ENCODE measurements at regions not wholly inside any gene's neighbourhood (a gene's known extent, or its start where the extent isn't known, plus 50 kb on each side); places are given as distances from the start of the nearest gene placed in this dataset.
"Not testable (repeated sequence)": the region's sequence is repeated elsewhere in the genome, so short reads cannot be mapped to it uniquely, and the experiment has no call there.

DNA sequence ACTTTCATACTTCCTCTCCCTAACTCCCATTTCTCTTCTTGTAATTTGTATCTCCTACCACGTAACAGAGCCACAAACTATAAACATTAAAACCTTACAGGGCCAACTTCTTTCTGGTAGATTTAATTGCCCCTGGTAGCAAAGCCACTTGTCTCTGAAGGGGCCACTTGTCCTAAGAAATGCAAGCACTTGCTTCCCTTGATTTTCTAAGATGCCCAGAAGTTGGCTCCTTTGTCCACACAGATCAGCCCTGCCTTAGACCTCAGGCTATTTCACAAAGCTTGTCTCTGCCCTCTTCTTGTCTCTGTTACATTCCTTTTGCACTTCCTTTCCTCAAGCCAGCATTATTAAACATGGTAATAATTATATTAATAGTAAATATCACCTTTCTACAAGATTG lies 80.6 kb upstream of the CXXC4 start:
- DNase-seq, result no peak
- no peak overlapping the region for H3K4me3 ChIP-seq
- intact Hi-C loops (cut with DNase I; ENCODE audit: low total_unique reads), result no loop called here
- no peaks in the 10 kb centered on the region for H3K9me3 ChIP-seq
- TF ChIP-seq POLR2AphosphoS5 (IDR thresholded peaks at IDR 0.05) (no peak), POLR2A (IDR thresholded peaks at IDR 0.05) (no peak)
- TF ChIP-seq, protein P1, sequence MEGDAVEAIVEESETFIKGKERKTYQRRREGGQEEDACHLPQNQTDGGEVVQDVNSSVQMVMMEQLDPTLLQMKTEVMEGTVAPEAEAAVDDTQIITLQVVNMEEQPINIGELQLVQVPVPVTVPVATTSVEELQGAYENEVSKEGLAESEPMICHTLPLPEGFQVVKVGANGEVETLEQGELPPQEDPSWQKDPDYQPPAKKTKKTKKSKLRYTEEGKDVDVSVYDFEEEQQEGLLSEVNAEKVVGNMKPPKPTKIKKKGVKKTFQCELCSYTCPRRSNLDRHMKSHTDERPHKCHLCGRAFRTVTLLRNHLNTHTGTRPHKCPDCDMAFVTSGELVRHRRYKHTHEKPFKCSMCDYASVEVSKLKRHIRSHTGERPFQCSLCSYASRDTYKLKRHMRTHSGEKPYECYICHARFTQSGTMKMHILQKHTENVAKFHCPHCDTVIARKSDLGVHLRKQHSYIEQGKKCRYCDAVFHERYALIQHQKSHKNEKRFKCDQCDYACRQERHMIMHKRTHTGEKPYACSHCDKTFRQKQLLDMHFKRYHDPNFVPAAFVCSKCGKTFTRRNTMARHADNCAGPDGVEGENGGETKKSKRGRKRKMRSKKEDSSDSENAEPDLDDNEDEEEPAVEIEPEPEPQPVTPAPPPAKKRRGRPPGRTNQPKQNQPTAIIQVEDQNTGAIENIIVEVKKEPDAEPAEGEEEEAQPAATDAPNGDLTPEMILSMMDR (IDR thresholded peaks at IDR 0.05 in 8 of 11, conservative IDR thresholded peaks at IDR 0.05 in 3 of 11), result no peak
- no peaks in the 10 kb centered on the region for H3K4me1 ChIP-seq
- no peaks in the 10 kb centered on the region for H3K36me3 ChIP-seq
- no peak overlapping the region for H3K27ac ChIP-seq
- WGBS, 5 donors, result 63 to 84% (median 70%) methylated on average over 1 of the region's 1 CpG
- H3K27me3 ChIP-seq (replicated peaks in 1 of 7), result no peaks in the 10 kb centered on the region

DNA sequence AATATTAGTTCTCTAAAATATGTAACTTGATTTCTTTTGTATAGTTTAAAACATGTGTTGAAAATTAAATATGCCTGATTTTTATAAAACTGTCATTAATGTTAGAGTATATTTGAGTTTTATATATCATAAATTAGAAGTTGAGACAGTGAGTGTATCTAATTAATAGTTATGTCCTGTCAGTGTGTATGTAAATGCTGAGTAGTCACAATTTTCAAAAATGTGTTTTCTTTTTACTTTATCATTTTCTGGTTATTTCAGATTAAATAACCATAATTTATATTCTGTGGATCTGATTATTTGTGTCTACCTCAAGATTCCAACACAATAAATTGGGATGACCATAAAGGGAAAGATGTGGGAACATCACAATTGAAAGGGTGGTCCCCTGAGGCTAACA lies 82.7 kb upstream of the CXXC4 start:
- intact Hi-C loops (cut with DNase I; ENCODE audit: low total_unique reads), result no loop called here
- TF ChIP-seq POLR2A (IDR thresholded peaks at IDR 0.05) (no peak), POLR2AphosphoS5 (IDR thresholded peaks at IDR 0.05) (no peak)
- TF ChIP-seq, protein P1 (IDR thresholded peaks at IDR 0.05 in 8 of 11, conservative IDR thresholded peaks at IDR 0.05 in 3 of 11), result no peak
- H3K27me3 ChIP-seq (replicated peaks in 1 of 7), result no peaks in the 10 kb centered on the region

DNA sequence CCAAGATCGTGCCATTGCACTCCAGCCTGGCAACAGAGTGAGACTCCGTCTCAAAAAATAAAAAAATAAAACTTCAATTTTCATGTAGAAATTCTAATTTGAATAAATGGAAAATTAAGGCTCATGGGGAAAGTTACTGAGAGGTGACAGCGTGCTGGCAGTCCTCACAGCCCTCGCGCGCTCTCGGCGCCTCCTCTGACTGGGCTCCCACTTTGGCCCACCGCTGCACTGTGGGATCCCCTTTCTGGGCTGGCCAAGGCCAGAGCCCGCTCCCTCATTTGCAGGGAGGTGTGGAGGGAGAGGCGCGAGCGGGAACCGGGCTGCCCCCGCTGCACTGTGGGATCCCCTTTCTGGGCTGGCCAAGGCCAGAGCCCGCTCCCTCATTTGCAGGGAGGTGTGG lies 86.8 kb upstream of the CXXC4 start:
- intact Hi-C loops (cut with DNase I; ENCODE audit: low total_unique reads), result not testable (repeated sequence)
- 93 to 95% (median 94%) methylated on average over 10 to 14 of the region's 16 CpGs for WGBS, 5 donors

More for the DNA sequence above, 82.7 kb upstream of the CXXC4 start:
- no peak overlapping the region for H3K27ac ChIP-seq
- H3K9me3 ChIP-seq, result peaks cover 0 to 4% (median 0%) of the 10 kb centered on the region in 8 donors
- no peak overlapping the region for H3K4me3 ChIP-seq
- H3K36me3 ChIP-seq, result no peaks in the 10 kb centered on the region
- H3K4me1 ChIP-seq, result no peaks in the 10 kb centered on the region
- no peak for DNase-seq

DNA sequence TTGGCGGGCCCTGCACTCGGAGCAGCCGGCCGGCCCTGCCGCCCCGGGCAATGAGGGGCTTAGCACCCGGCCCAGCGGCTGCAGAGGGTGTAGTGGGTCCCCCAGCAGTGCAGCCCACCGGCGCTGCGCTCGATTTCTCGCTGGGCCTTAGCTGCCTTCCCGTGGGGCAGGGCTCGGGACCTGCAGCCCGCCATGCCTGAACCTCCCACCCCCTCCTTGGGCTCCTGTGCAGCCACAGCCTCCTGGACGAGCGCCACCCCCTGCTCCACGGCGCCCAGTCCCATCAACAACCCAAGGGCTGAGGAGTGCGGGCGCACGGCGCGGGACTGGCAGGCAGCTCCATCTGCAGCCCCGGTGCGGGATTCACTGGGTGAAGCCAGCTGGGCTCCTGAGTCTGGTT lies 87.4 kb upstream of the CXXC4 start:
- H3K9me3 ChIP-seq; H3K27me3 ChIP-seq (replicated peaks in 1 of 7); H3K27ac ChIP-seq; H3K36me3 ChIP-seq; H3K4me1 ChIP-seq; intact Hi-C loops (cut with DNase I; ENCODE audit: low total_unique reads); DNase-seq; H3K4me3 ChIP-seq: not testable (repeated sequence)
- WGBS, 5 donors, result 90 to 96% (median 92%) methylated on average over 13 to 27 of the region's 27 CpGs

More for the DNA sequence above, 86.8 kb upstream of the CXXC4 start:
- H3K27me3 ChIP-seq (replicated peaks in 1 of 7); H3K4me3 ChIP-seq; H3K27ac ChIP-seq; H3K36me3 ChIP-seq; H3K4me1 ChIP-seq; H3K9me3 ChIP-seq; DNase-seq: not testable (repeated sequence)

DNA sequence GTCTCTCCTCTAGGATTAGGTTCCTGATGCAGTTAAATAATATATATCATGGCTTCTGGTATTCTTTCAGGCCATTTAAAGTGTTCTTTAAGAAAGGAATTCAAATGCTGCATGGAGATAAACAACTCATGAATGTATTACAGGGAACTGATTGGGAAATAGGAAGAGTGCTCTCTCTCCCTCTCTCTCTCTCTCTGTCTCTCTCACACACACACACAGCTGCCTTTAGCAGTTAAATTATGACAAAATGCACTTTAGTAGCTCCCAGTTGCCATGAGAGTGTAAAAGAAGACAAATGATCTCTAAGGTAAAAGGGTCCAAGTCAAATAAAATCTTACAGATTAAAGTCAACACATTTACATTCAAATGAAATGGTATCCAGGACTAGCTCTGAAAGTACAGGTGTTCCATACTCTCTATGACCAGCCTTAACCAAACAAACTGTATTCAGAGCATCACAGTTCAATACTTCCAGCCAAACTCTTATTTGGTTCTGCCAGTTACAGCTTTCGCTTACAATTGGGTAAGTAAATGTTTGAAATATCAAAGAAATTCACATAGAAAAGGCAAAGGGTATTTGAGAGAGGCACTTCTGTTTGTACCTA lies 94.7 kb upstream of the CXXC4 start:
- H3K9me3 ChIP-seq, result no peaks in the 10 kb centered on the region
- peaks cover 0 to 6% (median 0%) of the 10 kb centered on the region in 6 donors for H3K4me1 ChIP-seq
- intact Hi-C loops (cut with DNase I; ENCODE audit: low total_unique reads), result no loop called here
- H3K27ac ChIP-seq, result no peak overlapping the region
- no peaks in the 10 kb centered on the region for H3K36me3 ChIP-seq
- no peak for TF ChIP-seq POLR2A (IDR thresholded peaks at IDR 0.05)
- no peak for DNase-seq
- H3K27me3 ChIP-seq (replicated peaks in 1 of 7), result no peaks in the 10 kb centered on the region
- WGBS, 5 donors, result 86 to 94% (median 90%) methylated on average over 1 of the region's 1 CpG
- H3K4me3 ChIP-seq, result no peak overlapping the region

DNA sequence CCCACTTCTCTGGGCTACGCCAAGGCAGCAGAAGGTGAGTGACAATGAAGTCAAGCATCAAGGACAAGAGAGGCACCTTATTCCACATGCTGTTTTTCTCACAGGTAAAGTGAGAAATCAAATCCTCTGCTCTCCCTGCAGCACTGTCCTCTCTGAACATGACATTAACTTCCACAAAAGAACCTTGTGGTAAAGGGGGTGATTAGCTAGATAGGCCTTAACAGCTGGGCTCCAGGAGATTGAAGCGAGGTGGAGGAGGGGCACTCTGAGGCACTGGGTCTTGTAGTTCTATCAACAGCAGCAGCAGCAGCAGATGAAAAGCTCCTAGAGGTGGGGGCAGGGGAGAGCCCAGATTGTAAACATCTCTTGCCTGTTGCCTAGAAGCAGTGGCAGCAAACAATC lies 96.8 kb upstream of the CXXC4 start:
- Histone ChIP-seq H3K4me1 (peaks cover 0 to 6% (median 0%) of the 10 kb centered on the region in 6 donors), H3K36me3 (no peaks in the 10 kb centered on the region), H3K27ac (peak overlapping the region in 3 of 8 donors; percentile 18 to 73 (median 55)), H3K4me3 (no peak overlapping the region), H3K9me3 (no peaks in the 10 kb centered on the region), H3K27me3 (replicated peaks in 1 of 7) (no peaks in the 10 kb centered on the region)
- intact Hi-C loops (cut with DNase I; ENCODE audit: low total_unique reads), result no loop called here
- TF ChIP-seq POLR2AphosphoS5 (IDR thresholded peaks at IDR 0.05), result no peak
- TF ChIP-seq POLR2A (IDR thresholded peaks at IDR 0.05), result no peak
- TF ChIP-seq, protein P1 (IDR thresholded peaks at IDR 0.05 in 8 of 11, conservative IDR thresholded peaks at IDR 0.05 in 3 of 11), result no peak
- DNase-seq, result no peak
- WGBS, 5 donors, result 63 to 77% (median 71%) methylated on average over 2 of the region's 2 CpGs
